HEK293 (cell line): ENCODE measurements at regions not wholly inside any gene's neighbourhood (a gene's known extent, or its start where the extent isn't known, plus 50 kb on each side); places are given as distances from the start of the nearest gene placed in this dataset.

Experiments
- CTCF ChIA-PET: fragments of 350-600 bp; formaldehyde crosslinking; extraction: SDS; loops from one replicate; lab custom pipeline; 2021; ENCODE audit warnings: antibody characterized with exemption; lab: Yijun Ruan, JAX
- POLR2A ChIA-PET: fragments of 300-600 bp; formaldehyde crosslinking; extraction: SDS; loops from one replicate; lab custom pipeline; 2020; ENCODE audit warnings: antibody characterized with exemption, inconsistent platforms; lab: Yijun Ruan, JAX
- H3K27ac ChIP-seq: fragments of 200-500 bp; sonication (Bioruptor generic); 2 replicates; pipeline ENCODE4 v1.5.1; 2014; ENCODE audit warnings: low read depth, low read length, control low read depth, inconsistent platforms; ENCODE audit errors: extremely low read depth
- H3K36me3 ChIP-seq, 2 experiments: fragments of 200-500 bp in 1 of 2; sonication (Bioruptor generic) in 1 of 2; 1 replicate in 1 of 2; 2 replicates in 1 of 2; pipeline ENCODE4 v1.5.1; 2014 to 2017; ENCODE audit warnings: inconsistent platforms in 2 of 2, low read length in 2 of 2; ENCODE audit not compliant: control insufficient read depth in 2 of 2, insufficient read depth in 1 of 2
- H3K4me1 ChIP-seq: fragments of 200-500 bp; sonication (Bioruptor generic); 2 replicates; pipeline ENCODE4 v1.5.1; 2014; ENCODE audit warnings: mild to moderate bottlenecking, low read length, inconsistent platforms; ENCODE audit not compliant: control insufficient read depth, insufficient read depth
- H3K4me3 ChIP-seq: 2 replicates; pipeline ENCODE4 v1.5.1; 2011; ENCODE audit warnings: low read depth, mild to moderate bottlenecking, control low read depth, low read length, moderate library complexity
- H3K9me3 ChIP-seq: fragments of 200-500 bp; sonication (Bioruptor generic); 2 replicates; pipeline ENCODE4 v1.5.1; 2014; ENCODE audit warnings: low read depth, low read length, inconsistent platforms; ENCODE audit not compliant: control insufficient read depth, insufficient read depth
- KLF9 ChIP-seq: fragments of 450-650 bp; formaldehyde crosslinking; IDR thresholded peaks from 2 replicates; pipeline ENCODE4 v1.5.1; 2016; ENCODE audit warnings: missing biosample characterization, missing genetic modification characterization, low read depth
- SP2 ChIP-seq: fragments of 450-650 bp; formaldehyde crosslinking; IDR thresholded peaks from 2 replicates; pipeline ENCODE4 v1.5.1; 2016; ENCODE audit warnings: missing biosample characterization, missing genetic modification characterization
- ZBTB44 ChIP-seq: fragments of 450-650 bp; IDR thresholded peaks from 2 replicates; pipeline ENCODE4 v1.5.1; 2018; ENCODE audit warnings: missing biosample characterization, mild to moderate bottlenecking, missing genetic modification characterization
- ZFHX2 ChIP-seq: fragments of 450-650 bp; formaldehyde crosslinking; conservative IDR thresholded peaks from 2 replicates; pipeline ENCODE4 v1.5.1; 2016; ENCODE audit warnings: missing biosample characterization, missing genetic modification characterization
- ZNF580 ChIP-seq: fragments of 450-650 bp; formaldehyde crosslinking; IDR thresholded peaks from 2 replicates; pipeline ENCODE4 v1.5.1; 2016; ENCODE audit warnings: missing biosample characterization, missing genetic modification characterization
- ZNF623 ChIP-seq: fragments of 450-650 bp; formaldehyde crosslinking; IDR thresholded peaks from 2 replicates; pipeline ENCODE4 v1.5.1; 2016; ENCODE audit warnings: missing biosample characterization, missing genetic modification characterization
- ZNF626 ChIP-seq: fragments of 450-650 bp; sonication (Bioruptor Pico); formaldehyde crosslinking; IDR thresholded peaks from 2 replicates; pipeline ENCODE4 v1.5.1; 2018; ENCODE audit warnings: missing biosample characterization, missing genetic modification characterization, inconsistent platforms
- ZNF639 ChIP-seq: fragments of 450-650 bp; formaldehyde crosslinking; IDR thresholded peaks from 2 replicates; pipeline ENCODE4 v1.5.1; 2016; ENCODE audit warnings: missing biosample characterization, missing genetic modification characterization
- ZNF660 ChIP-seq: fragments of 450-650 bp; IDR thresholded peaks from 2 replicates; pipeline ENCODE4 v1.5.1; 2018; ENCODE audit warnings: missing biosample characterization, mild to moderate bottlenecking, missing genetic modification characterization
- ZNF747 ChIP-seq: fragments of 450-650 bp; formaldehyde crosslinking; IDR thresholded peaks from 2 replicates; pipeline ENCODE4 v1.5.1; 2016; ENCODE audit warnings: missing biosample characterization, missing genetic modification characterization
- ZNF76 ChIP-seq: fragments of 450-650 bp; formaldehyde crosslinking; IDR thresholded peaks from 2 replicates; pipeline ENCODE4; 2016; ENCODE audit warnings: low read depth, missing biosample characterization, missing genetic modification characterization, borderline replicate concordance
- ZNF830 ChIP-seq: fragments of 450-650 bp; IDR thresholded peaks from 2 replicates; pipeline ENCODE4 v1.5.0; 2018; ENCODE audit warnings: missing biosample characterization, missing genetic modification characterization, low read depth, mild to moderate bottlenecking, moderate library complexity
- TF ChIP-seq, protein P1 (sequence below): fragments of 450-650 bp; formaldehyde crosslinking; conservative IDR thresholded peaks from 2 replicates; pipeline ENCODE4 v1.5.1; 2016; ENCODE audit warnings: low read depth, missing biosample characterization, missing genetic modification characterization
- TF ChIP-seq, protein P2 (sequence below): fragments of 450-650 bp; formaldehyde crosslinking; IDR thresholded peaks from 2 replicates; pipeline ENCODE4 v1.5.1; 2017; ENCODE audit warnings: missing biosample characterization, missing genetic modification characterization

DNA sequence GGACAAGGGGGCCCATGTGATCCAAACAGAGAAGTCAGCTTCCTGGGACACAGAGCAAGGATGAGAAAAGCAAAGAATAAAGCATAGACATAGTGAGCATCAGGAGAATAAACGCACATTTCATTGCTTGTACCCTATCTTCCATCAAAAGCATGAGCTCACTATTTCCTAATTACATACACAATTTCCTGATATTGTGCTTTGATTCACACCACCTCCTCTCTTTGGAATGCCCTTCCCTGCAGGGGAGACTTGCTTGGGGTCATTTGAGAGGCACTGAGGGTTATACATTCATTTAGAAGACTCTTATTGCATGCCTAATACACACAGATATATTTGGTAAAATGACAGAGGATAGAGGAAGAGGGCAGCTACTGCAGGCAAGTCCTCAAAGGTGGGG lies 185.4 kb downstream of the SEC16B start:
- no peaks in the 10 kb centered on the region for H3K4me1 ChIP-seq
- ChIA-PET POLR2A (no interaction called here), CTCF (interaction anchor here (0.6 kb wide), 1 partner anchor 475 kb away, joined by 4 read pairs; no protein-coding TSS in a partner anchor)
- no peak overlapping the region for H3K4me3 ChIP-seq
- H3K27ac ChIP-seq: no peak overlapping the region
- H3K9me3 ChIP-seq: no peaks in the 10 kb centered on the region
- TF ChIP-seq, protein P1, sequence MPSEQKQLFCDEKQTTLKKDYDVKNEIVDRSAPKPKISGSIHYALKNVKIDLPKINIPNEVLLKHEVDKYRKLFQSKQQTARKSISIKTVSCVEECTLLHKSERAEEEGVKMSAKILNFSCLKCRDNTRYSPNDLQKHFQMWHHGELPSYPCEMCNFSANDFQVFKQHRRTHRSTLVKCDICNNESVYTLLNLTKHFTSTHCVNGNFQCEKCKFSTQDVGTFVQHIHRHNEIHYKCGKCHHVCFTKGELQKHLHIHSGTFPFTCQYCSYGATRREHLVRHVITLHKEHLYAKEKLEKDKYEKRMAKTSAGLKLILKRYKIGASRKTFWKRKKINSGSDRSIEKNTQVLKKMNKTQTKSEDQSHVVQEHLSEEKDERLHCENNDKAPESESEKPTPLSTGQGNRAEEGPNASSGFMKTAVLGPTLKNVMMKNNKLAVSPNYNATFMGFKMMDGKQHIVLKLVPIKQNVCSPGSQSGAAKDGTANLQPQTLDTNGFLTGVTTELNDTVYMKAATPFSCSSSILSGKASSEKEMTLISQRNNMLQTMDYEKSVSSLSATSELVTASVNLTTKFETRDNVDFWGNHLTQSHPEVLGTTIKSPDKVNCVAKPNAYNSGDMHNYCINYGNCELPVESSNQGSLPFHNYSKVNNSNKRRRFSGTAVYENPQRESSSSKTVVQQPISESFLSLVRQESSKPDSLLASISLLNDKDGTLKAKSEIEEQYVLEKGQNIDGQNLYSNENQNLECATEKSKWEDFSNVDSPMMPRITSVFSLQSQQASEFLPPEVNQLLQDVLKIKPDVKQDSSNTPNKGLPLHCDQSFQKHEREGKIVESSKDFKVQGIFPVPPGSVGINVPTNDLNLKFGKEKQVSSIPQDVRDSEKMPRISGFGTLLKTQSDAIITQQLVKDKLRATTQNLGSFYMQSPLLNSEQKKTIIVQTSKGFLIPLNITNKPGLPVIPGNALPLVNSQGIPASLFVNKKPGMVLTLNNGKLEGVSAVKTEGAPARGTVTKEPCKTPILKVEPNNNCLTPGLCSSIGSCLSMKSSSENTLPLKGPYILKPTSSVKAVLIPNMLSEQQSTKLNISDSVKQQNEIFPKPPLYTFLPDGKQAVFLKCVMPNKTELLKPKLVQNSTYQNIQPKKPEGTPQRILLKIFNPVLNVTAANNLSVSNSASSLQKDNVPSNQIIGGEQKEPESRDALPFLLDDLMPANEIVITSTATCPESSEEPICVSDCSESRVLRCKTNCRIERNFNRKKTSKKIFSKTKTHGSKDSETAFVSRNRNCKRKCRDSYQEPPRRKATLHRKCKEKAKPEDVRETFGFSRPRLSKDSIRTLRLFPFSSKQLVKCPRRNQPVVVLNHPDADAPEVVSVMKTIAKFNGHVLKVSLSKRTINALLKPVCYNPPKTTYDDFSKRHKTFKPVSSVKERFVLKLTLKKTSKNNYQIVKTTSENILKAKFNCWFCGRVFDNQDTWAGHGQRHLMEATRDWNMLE: no peak
- TF ChIP-seq, all 188 proteins: peak for 0
- H3K36me3 ChIP-seq: no peaks in the 10 kb centered on the region

GRCh38 chr1:177783051-177783450 lies 186.8 kb downstream of the SEC16B start:
- H3K4me3 ChIP-seq: no peak overlapping the region
- H3K4me1 ChIP-seq: no peaks in the 10 kb centered on the region
- no peaks in the 10 kb centered on the region for H3K9me3 ChIP-seq
- H3K36me3 ChIP-seq: no peaks in the 10 kb centered on the region
- ChIA-PET CTCF (no interaction called here), POLR2A (no interaction called here)
- TF ChIP-seq ZNF76 (no peak), ZFHX2 (tag by site-specific recombination) (no peak), ZBTB44 (tag by site-specific recombination) (no peak), ZNF623 (tag by site-specific recombination) (no peak), ZNF660 (no peak), ZNF639 (tag by site-specific recombination) (no peak), ZNF580 (tag by site-specific recombination) (no peak), ZNF830 (tag by site-specific recombination) (no peak), SP2 (tag by site-specific recombination) (no peak), ZNF747 (tag by site-specific recombination) (no peak), KLF9 (tag by site-specific recombination) (no peak), ZNF626 (tag by site-specific recombination) (no peak)
- TF ChIP-seq, protein P2, sequence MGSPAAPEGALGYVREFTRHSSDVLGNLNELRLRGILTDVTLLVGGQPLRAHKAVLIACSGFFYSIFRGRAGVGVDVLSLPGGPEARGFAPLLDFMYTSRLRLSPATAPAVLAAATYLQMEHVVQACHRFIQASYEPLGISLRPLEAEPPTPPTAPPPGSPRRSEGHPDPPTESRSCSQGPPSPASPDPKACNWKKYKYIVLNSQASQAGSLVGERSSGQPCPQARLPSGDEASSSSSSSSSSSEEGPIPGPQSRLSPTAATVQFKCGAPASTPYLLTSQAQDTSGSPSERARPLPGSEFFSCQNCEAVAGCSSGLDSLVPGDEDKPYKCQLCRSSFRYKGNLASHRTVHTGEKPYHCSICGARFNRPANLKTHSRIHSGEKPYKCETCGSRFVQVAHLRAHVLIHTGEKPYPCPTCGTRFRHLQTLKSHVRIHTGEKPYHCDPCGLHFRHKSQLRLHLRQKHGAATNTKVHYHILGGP (tag by site-specific recombination): no peak
- no peak overlapping the region for H3K27ac ChIP-seq
